Peyer's patch (tissue), 4 donors: ENCODE measurements at regions not wholly inside any gene's neighbourhood (a gene's known extent, or its start where the extent isn't known, plus 50 kb on each side); places are given as distances from the start of the nearest gene placed in this dataset.

Source experiments
- DNase-seq, 3 donors: peaks; one replicate each; pipeline ENCODE4 v3.0.0-alpha.2; 2017 to 2019
- H3K27ac ChIP-seq, 4 donors: fragments of 200-600 bp; sonication (generic); one replicate each; pipeline ENCODE4 v1.5.1; 2016 to 2019
- H3K27me3 ChIP-seq, 2 donors: fragments of 200-600 bp; sonication (generic); one replicate each; pipeline ENCODE4 v1.5.1; 2019
- H3K36me3 ChIP-seq, 3 donors: fragments of 200-600 bp; sonication (generic); one replicate each; pipeline ENCODE4 v1.5.1; 2016 to 2019
- H3K4me1 ChIP-seq, 4 donors: fragments of 200-600 bp; sonication (generic); one replicate each; pipeline ENCODE4 v1.5.1; 2016 to 2019
- H3K4me3 ChIP-seq, 4 donors: fragments of 200-600 bp; sonication (generic); 1 replicate in 3 of 4; 2 replicates in 1 of 4; pipeline ENCODE4 v1.5.1; 2016 to 2019; ENCODE audit warnings: mild to moderate bottlenecking in 1 of 4
- H3K9me3 ChIP-seq, 4 donors: fragments of 200-600 bp; sonication (generic); one replicate each; pipeline ENCODE4 v1.5.1; 2016 to 2019; ENCODE audit warnings: mild to moderate bottlenecking in 1 of 4
- CTCF ChIP-seq, 6 experiments: fragments of 450-650 bp in 4 of 6; fragments of 200-600 bp in 2 of 6; sonication (generic) in 1 of 6; IDR thresholded peaks; one replicate each; pipeline ENCODE4 v1.5.1; 2017 to 2019; ENCODE audit warnings: antibody characterized with exemption in 6 of 6, mild to moderate bottlenecking in 3 of 6, moderate library complexity in 1 of 6
- POLR2A ChIP-seq, 2 donors: fragments of 450-650 bp; IDR thresholded peaks; one replicate each; pipeline ENCODE4 v1.5.1; 2017; ENCODE audit warnings: antibody characterized with exemption in 2 of 2, mild to moderate bottlenecking in 2 of 2, moderate library complexity in 2 of 2

GRCh38 chr10:44822349-44822748, 88.8 kb upstream of the TMEM72 start:
- no peak overlapping the region for H3K4me3 ChIP-seq
- TF ChIP-seq CTCF (IDR thresholded peaks at IDR 0.05) = no peak
- TF ChIP-seq POLR2A (IDR thresholded peaks at IDR 0.05) = no peak

GRCh38 chr10:44822966-44823365, 88.2 kb upstream of the TMEM72 start:
- no peaks in the 10 kb centered on the region for H3K4me1 ChIP-seq
- DNase-seq = no peak
- TF ChIP-seq POLR2A (IDR thresholded peaks at IDR 0.05) = no peak
- TF ChIP-seq CTCF (IDR thresholded peaks at IDR 0.05) = no peak
- no peak overlapping the region for H3K4me3 ChIP-seq
- no peaks in the 10 kb centered on the region for H3K27me3 ChIP-seq
- no peaks in the 10 kb centered on the region for H3K36me3 ChIP-seq
- no peak overlapping the region for H3K27ac ChIP-seq
- no peaks in the 10 kb centered on the region for H3K9me3 ChIP-seq

More at GRCh38 chr10:44822349-44822748, 88.8 kb upstream of the TMEM72 start:
- Histone ChIP-seq H3K27ac (no peak overlapping the region), H3K4me1 (no peaks in the 10 kb centered on the region), H3K9me3 (no peaks in the 10 kb centered on the region), H3K27me3 (no peaks in the 10 kb centered on the region), H3K36me3 (no peaks in the 10 kb centered on the region)
- no peak for DNase-seq

DNA sequence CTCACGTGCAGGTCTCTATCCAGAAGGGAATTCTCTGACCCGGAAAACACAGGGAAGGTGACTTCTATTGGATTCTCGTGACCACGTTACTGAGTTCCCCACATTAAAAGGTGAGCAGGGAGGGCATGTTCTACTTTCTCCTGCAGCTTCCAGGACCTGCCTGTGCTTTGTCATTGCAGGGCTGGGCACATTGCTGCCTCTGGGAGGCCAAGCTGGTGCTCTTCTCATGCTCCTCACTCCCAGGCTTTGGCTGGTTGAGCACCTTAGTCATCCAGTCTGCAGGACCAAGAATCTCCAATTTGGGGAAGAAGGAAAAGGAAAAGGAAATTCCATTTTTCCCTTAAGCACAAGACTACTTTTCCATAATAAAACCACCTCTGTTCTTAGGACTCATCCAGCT, 86.5 kb upstream of the TMEM72 start:
- Histone ChIP-seq H3K4me3 (no peak overlapping the region), H3K27ac (no peak overlapping the region), H3K9me3 (no peaks in the 10 kb centered on the region), H3K27me3 (no peaks in the 10 kb centered on the region), H3K36me3 (no peaks in the 10 kb centered on the region), H3K4me1 (no peaks in the 10 kb centered on the region)
- no peak for DNase-seq
- no peak for TF ChIP-seq CTCF (IDR thresholded peaks at IDR 0.05)
- TF ChIP-seq POLR2A (IDR thresholded peaks at IDR 0.05) = no peak

DNA sequence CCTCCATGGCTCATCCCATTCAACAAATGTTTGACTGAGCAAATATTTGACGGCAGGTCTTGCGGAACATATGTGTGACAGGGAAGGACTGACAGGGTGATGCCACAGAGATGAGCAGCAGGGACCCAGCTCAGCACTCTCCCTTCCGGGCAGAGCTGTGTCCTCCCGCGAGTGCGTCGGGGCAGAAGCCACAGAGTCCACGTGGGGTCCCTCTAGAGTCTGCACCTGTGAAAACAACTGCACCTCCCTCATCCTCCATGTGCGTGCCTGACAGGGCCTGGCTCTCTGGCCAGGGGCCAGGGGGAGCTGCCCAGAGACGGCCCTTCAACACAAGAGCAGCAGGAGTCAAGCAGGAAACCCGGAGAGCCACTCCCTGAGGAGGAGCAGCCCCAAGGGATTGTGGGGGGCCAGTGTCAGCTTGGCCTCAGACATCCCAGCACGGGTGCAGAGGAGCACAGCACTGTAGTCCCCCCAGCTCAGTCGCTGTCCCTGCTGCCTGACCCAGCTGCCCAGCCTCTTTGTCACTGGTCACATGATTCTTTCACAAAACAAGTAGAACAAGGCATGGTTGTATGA, 83.6 kb upstream of the TMEM72 start:
- no peak for DNase-seq
- H3K4me1 ChIP-seq = no peaks in the 10 kb centered on the region
- H3K27me3 ChIP-seq = no peaks in the 10 kb centered on the region
- H3K27ac ChIP-seq = no peak overlapping the region
- no peaks in the 10 kb centered on the region for H3K36me3 ChIP-seq
- H3K9me3 ChIP-seq = no peaks in the 10 kb centered on the region
- no peak for TF ChIP-seq CTCF (IDR thresholded peaks at IDR 0.05)
- no peak for TF ChIP-seq POLR2A (IDR thresholded peaks at IDR 0.05)
- H3K4me3 ChIP-seq = no peak overlapping the region

- Histone ChIP-seq H3K27me3 (no peaks in the 10 kb centered on the region), H3K4me3 (no peak overlapping the region), H3K27ac (no peak overlapping the region), H3K9me3 (no peaks in the 10 kb centered on the region), H3K36me3 (no peaks in the 10 kb centered on the region), H3K4me1 (no peaks in the 10 kb centered on the region)
- DNase-seq = no peak
- no peak for TF ChIP-seq CTCF (IDR thresholded peaks at IDR 0.05)
- TF ChIP-seq POLR2A (IDR thresholded peaks at IDR 0.05) = no peak
These were observed 82.5 kb upstream of the TMEM72 start for GRCh38 chr10:44828508-44829142.
